PC-9 (cell line): ENCODE measurements at regions not wholly inside any gene's neighbourhood (a gene's known extent, or its start where the extent isn't known, plus 50 kb on each side); places are given as distances from the start of the nearest gene placed in this dataset.
"Not testable (repeated sequence)": the region's sequence is repeated elsewhere in the genome, so short reads cannot be mapped to it uniquely, and the experiment has no call there.

Source experiments
- BruUV-seq: library from RNA; stranded (reverse); fragments of 400-500 nt; replicated peaks from 2 replicates; lab custom pipeline; 2021; lab: Mats Ljungman, UMichigan
- CTCF ChIA-PET: fragments of 300-600 bp; sonication (Branson Sonifier 250); formaldehyde crosslinking; loops from one replicate; lab custom pipeline; 2022; ENCODE audit warnings: antibody characterized with exemption; lab: Charles Lee
- POLR2A ChIA-PET: fragments of 300-600 bp; sonication (Branson Sonifier 250); formaldehyde crosslinking; loops from one replicate; lab custom pipeline; 2022; ENCODE audit warnings: antibody characterized with exemption; ENCODE audit not compliant: unreplicated experiment; lab: Charles Lee
- DNase-seq, 2 experiments: peaks; one replicate each; pipeline versions ENCODE4 v3.0.0 to v3.0.0-alpha.2; 2015 to 2022; ENCODE audit warnings: mixed read lengths in 1 of 2
- H2AFZ ChIP-seq: fragments of 200-600 bp; sonication (generic); 2 replicates; pipeline ENCODE4 v1.8.1; 2017; ENCODE audit warnings: antibody characterized with exemption
- H3F3A ChIP-seq: fragments of 200-600 bp; sonication (generic); 2 replicates; pipeline ENCODE4 v1.8.1; 2017; ENCODE audit warnings: antibody characterized with exemption, mild to moderate bottlenecking, low read depth; ENCODE audit not compliant: insufficient read depth
- H3K27ac ChIP-seq: fragments of 200-600 bp; sonication (generic); 2 replicates; pipeline ENCODE4 v1.6.1; 2016; ENCODE audit warnings: mixed run types
- H3K27me3 ChIP-seq: fragments of 200-600 bp; sonication (generic); 2 replicates; pipeline ENCODE4 v1.6.1; 2016; ENCODE audit warnings: low read depth, mixed run types; ENCODE audit not compliant: insufficient read depth
- H3K36me3 ChIP-seq: fragments of 200-600 bp; sonication (generic); 2 replicates; pipeline ENCODE4 v1.6.1; 2016; ENCODE audit warnings: low read depth, mixed run types
- H3K4me1 ChIP-seq: fragments of 200-600 bp; sonication (generic); replicated peaks from 2 replicates; pipeline ENCODE4 v1.6.1; 2016; ENCODE audit warnings: mixed run types; ENCODE audit not compliant: insufficient read depth
- H3K4me2 ChIP-seq: fragments of 200-600 bp; sonication (generic); 2 replicates; pipeline ENCODE4 v1.6.1; 2017; ENCODE audit warnings: mixed run types
- H3K4me3 ChIP-seq: fragments of 200-600 bp; sonication (generic); 2 replicates; pipeline ENCODE4 v1.6.1; 2016; ENCODE audit warnings: mixed run types
- H3K79me2 ChIP-seq: fragments of 200-600 bp; sonication (generic); 2 replicates; pipeline ENCODE4 v1.6.1; 2017; ENCODE audit warnings: low read depth, mixed run types
- H3K9me2 ChIP-seq: fragments of 200-600 bp; sonication (generic); 2 replicates; pipeline ENCODE4 v1.8.1; 2017; ENCODE audit warnings: mild to moderate bottlenecking; ENCODE audit not compliant: insufficient read depth
- H3K9me3 ChIP-seq: fragments of 200-600 bp; sonication (generic); 2 replicates; pipeline ENCODE4 v1.8.1; 2016; ENCODE audit warnings: low read depth; ENCODE audit not compliant: insufficient read depth
- H4K20me1 ChIP-seq: fragments of 200-600 bp; sonication (generic); 2 replicates; pipeline ENCODE4 v1.8.1; 2017; ENCODE audit not compliant: insufficient read depth
- intact Hi-C: fragments of 100-400 bp; cut with micrococcal nuclease; formaldehyde crosslinking; loops from one replicate; pipeline ENCODE4 v1.10.0; 2022; ENCODE audit not compliant: unreplicated experiment

DNA sequence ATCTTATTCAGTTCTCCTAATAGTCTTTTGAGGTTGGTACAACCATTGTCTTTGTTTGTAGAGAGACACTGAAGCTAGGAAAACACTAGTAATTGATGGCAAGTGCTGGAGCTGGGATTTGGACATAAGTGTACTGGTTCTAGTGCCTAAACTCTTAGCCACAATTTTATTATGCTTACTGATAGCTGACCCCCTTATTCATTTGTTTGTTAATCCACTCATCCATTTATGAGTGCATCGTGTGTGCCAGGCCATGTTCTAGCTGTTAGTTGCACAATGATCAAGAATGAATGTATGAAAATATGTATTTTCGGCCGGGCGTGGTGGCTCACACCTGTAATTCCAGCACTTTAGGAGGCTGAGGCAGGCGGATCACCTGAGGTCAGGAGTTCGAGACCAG lies 88.2 kb upstream of the SEC22B start:
- H4K20me1 ChIP-seq, intact Hi-C loops, H3K27ac ChIP-seq, H2AFZ ChIP-seq, H3K36me3 ChIP-seq, CTCF ChIA-PET, H3K9me2 ChIP-seq, DNase-seq, H3K4me1 ChIP-seq, BruUV-seq, POLR2A ChIA-PET, H3F3A ChIP-seq, H3K4me3 ChIP-seq, H3K27me3 ChIP-seq, H3K9me3 ChIP-seq, H3K4me2 ChIP-seq, H3K79me2 ChIP-seq: not testable (repeated sequence)

DNA sequence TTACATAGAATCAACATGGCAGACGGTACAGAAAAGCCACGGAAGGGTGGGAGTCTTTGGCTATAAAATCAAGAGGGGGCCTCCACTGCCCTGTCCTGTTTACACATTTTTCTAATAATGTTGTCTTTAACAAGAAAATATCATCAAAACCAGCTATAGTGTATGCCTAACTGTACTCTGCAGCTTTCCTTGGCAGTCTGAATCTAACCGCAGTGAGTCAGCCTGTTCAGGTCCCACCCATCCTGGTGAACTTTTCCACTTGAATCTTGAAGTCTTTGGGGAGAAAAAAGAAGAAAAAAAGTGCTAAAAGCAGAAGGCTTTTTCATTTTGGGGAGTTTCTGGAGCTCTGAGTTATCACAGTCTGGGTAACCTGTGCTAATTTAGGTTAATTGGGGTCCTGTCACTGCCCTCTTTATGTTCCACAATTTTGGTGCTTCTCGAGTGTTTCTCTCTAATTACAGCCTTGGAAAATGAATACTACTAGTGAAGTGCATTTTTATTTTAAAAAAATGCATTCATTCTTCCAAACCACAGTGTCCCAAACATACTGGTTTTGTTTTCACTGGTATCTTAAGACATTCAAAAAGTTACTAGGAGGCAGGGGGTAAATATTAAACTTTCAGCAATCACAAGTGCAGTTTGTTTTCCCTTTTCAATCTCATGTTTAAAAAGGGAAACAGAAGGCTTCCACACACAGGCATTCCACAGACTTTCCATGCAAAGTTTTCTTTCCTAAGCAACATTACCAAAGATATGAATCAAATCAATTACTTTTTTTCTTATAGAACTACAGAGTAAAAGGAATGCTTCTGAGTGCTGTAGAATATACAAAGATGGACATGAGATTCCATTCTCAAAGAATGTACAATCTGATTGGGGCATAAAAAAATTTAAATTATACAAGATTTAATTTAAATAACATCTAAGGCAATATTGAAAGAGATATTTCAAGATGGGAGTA lies 86.8 kb upstream of the SEC22B start:
- H3K27ac ChIP-seq, H3K79me2 ChIP-seq, BruUV-seq, CTCF ChIA-PET, POLR2A ChIA-PET, H3K4me3 ChIP-seq, H4K20me1 ChIP-seq, H3K36me3 ChIP-seq, H3K9me3 ChIP-seq, H3F3A ChIP-seq, H3K9me2 ChIP-seq, DNase-seq, H3K27me3 ChIP-seq, H3K4me2 ChIP-seq, intact Hi-C loops, H2AFZ ChIP-seq, H3K4me1 ChIP-seq: not testable (repeated sequence)

DNA sequence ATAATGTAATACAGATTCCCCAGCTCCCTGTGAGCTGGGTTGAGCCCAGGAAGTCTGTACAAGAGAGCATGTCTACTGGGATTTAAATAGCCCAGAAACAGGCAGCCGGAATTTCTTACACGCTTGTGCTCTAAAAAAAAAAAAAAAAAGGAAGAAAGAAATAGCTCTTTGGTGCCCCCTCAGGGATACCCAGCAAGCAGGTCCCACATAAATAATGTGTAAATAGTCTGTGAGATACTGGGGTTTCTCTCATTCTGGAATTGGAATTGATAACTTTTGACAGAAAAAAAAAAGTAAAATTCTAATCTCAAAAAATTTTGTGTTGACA lies 81.4 kb upstream of the SEC22B start:
- H2AFZ ChIP-seq, H3K36me3 ChIP-seq, H3K27me3 ChIP-seq, BruUV-seq, CTCF ChIA-PET, H3K79me2 ChIP-seq, H3K4me2 ChIP-seq, H3K9me2 ChIP-seq, H3K9me3 ChIP-seq, DNase-seq, H3K27ac ChIP-seq, POLR2A ChIA-PET, H3F3A ChIP-seq, H3K4me1 ChIP-seq, H3K4me3 ChIP-seq, H4K20me1 ChIP-seq, intact Hi-C loops: not testable (repeated sequence)

DNA sequence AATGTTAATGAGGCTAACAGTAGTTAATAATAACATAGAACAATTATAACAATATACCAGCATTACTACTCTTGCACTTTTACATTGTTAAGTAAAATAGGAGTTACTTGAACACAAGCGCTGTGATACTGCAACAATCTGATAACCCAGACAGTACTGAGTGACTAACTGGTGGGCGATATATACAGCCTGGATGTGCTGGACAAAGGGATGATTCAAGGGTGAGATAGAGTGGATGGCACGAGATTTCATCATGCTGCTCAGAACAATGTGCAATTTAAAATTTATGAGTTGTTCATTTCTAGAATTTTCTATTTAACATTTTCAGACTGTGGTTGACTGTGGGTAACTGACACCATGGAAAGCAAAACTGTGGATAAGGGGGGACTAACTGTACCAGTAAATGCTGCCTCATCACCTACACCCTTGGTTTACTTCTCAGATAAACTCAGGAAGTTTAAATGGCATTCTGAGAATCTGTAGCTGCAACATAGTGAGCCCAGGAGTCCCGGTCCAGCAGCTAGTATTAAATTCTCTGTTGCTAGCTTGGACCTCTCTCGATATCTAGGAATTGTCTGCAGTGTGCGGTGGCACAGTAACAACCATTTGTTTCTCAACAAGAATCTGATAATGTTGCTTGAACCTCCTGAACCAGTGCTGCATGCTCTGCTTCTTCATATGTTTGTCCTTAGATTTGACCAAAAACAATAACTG lies 80.9 kb upstream of the SEC22B start:
- H3F3A ChIP-seq, H3K27me3 ChIP-seq, H3K36me3 ChIP-seq, H3K27ac ChIP-seq, H2AFZ ChIP-seq, H3K9me3 ChIP-seq, BruUV-seq, DNase-seq, intact Hi-C loops, H3K79me2 ChIP-seq, H3K4me1 ChIP-seq, H3K9me2 ChIP-seq, POLR2A ChIA-PET, H4K20me1 ChIP-seq, H3K4me2 ChIP-seq, CTCF ChIA-PET, H3K4me3 ChIP-seq: not testable (repeated sequence)

DNA sequence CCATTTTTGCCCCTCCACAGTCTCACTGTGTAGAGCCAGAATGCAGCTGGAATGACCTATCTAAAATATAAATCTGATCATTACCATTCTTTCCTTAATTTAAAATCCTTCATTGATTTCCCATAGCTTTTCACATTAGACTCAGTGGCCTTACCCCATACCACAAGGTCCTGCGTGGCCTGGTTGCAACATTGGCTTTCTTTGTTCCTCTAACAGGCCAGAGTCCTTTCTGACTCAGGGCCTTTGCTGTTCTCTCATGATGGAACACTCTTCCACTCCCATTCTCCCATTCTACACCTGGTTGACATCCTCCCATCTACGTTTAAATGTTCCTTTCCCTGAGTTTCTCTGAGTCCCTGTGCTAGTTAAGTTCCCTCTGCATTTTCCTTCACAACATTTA lies 74.4 kb upstream of the SEC22B start:
- H3K27ac ChIP-seq, intact Hi-C loops, POLR2A ChIA-PET, CTCF ChIA-PET, H3F3A ChIP-seq, H3K4me3 ChIP-seq, H3K9me3 ChIP-seq, H3K27me3 ChIP-seq, H3K4me2 ChIP-seq, H3K9me2 ChIP-seq, DNase-seq, BruUV-seq, H3K79me2 ChIP-seq, H2AFZ ChIP-seq, H3K4me1 ChIP-seq, H3K36me3 ChIP-seq, H4K20me1 ChIP-seq: not testable (repeated sequence)

DNA sequence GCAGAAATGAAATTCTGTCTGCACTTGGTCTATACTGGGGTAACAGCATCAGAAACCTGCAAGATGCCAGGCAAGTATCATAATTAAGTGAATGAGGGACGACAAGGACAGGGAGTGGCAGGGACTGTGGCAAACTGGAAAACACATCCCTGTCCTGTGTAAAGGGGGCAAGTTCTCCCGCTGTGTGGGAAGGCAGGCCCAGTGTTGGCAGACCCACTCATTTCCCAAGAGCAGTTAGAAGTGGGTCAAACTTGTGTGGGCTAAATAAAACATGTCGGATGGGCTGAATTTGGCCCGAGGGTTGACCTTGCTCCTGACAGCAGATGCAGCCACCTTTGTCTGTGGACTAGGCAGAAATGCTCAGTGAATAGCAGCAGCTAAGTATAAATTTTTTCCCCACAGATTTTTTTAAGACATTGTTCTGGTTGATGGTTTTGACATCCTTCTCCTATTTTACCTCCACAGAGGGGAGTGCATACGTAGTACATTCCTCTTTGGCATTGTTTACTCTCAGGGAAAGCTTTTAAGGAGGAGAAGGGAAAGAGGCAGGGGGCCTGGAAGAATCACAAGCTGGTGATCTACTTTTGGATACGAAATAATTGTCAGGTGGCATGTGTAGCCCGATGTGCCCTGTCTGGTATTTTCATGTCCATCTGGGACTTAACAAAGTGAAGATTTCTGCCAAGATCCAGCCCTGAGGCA lies 72.6 kb upstream of the SEC22B start:
- H2AFZ ChIP-seq, CTCF ChIA-PET, H4K20me1 ChIP-seq, H3F3A ChIP-seq, H3K4me2 ChIP-seq, H3K9me2 ChIP-seq, intact Hi-C loops, H3K4me1 ChIP-seq, BruUV-seq, H3K79me2 ChIP-seq, H3K9me3 ChIP-seq, DNase-seq, POLR2A ChIA-PET, H3K27me3 ChIP-seq, H3K27ac ChIP-seq, H3K4me3 ChIP-seq, H3K36me3 ChIP-seq: not testable (repeated sequence)

DNA sequence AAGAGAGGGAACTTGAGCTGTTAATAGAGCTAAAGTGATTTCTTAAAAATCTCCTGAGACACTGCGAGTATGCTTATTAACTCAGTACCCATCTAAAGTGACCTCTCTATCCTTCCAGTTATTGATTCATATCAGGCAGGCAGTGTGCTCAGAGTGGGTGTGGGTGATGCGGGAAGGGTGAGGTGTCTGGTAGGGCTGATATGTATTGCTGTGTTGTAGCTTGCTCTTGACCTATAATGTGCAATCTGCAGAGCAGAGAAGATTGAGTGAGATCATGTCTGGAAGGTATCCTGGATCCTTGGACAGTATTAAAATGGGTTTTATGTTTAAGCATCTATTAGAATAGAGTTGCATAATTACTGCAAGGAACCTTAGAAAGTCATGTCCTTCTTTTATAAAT lies 71.9 kb upstream of the SEC22B start:
- POLR2A ChIA-PET, intact Hi-C loops: not testable (repeated sequence)

More for the DNA sequence above, 71.9 kb upstream of the SEC22B start:
- H3K4me2 ChIP-seq, H3K9me2 ChIP-seq, H3K36me3 ChIP-seq, H3K79me2 ChIP-seq, H4K20me1 ChIP-seq, BruUV-seq, H3K27ac ChIP-seq, H3K4me1 ChIP-seq, H3F3A ChIP-seq, H3K27me3 ChIP-seq, H3K4me3 ChIP-seq, H2AFZ ChIP-seq, H3K9me3 ChIP-seq, CTCF ChIA-PET, DNase-seq: not testable (repeated sequence)
